GM12878 (cell line): ENCODE measurements at regions not wholly inside any gene's neighbourhood (a gene's known extent, or its start where the extent isn't known, plus 50 kb on each side); places are given as distances from the start of the nearest gene placed in this dataset.

Source experiments
- ATAC-seq: fragments of 200-7000 bp; cut with Tn5 transposase; 3 replicates; pipeline ENCODE4 v1.9.1; 2020; ENCODE audit warnings: mild to moderate bottlenecking, moderate library complexity
- BruUV-seq: library from RNA; stranded (reverse); fragments of 400-500 nt; replicated peaks from 2 replicates; lab custom pipeline; 2021; lab: Mats Ljungman, UMichigan
- CTCF ChIA-PET: fragments of 300-600 bp; sonication (Branson Sonifier 250); formaldehyde crosslinking; extraction: SDS; loops from one replicate; lab custom pipeline; 2021; ENCODE audit warnings: inconsistent platforms; lab: Yijun Ruan, JAX
- POLR2A ChIA-PET: fragments of 350-600 bp; formaldehyde crosslinking; extraction: SDS; loops from one replicate; lab custom pipeline; 2021; ENCODE audit warnings: inconsistent platforms; lab: Charles Lee
- RAD21 ChIA-PET: fragments of 300-600 bp; sonication (Branson Sonifier 250); formaldehyde crosslinking; loops from one replicate; lab custom pipeline; 2023; ENCODE audit warnings: antibody characterized with exemption; ENCODE audit not compliant: unreplicated experiment; lab: Charles Lee
- SMC1A ChIA-PET: fragments of 300-600 bp; sonication (Branson Sonifier 250); formaldehyde crosslinking; loops from one replicate; lab custom pipeline; 2023; ENCODE audit not compliant: unreplicated experiment, uncharacterized antibody; lab: Charles Lee
- DNase-seq: peaks from one replicate; pipeline ENCODE4 v3.0.0-alpha.2; 2011; ENCODE audit warnings: low read depth, low spot score
- FAIRE-seq: peaks from 3 replicates; lab custom pipeline; 2011; peaks lifted over from hg19 to GRCh38; lab: Jason Lieb, UNC
- H2AFZ ChIP-seq: 2 replicates; pipeline ENCODE4 v1.6.0; 2011; ENCODE audit warnings: low read depth, low read length, control low read depth; ENCODE audit not compliant: control insufficient read depth
- H3K27ac ChIP-seq: 2 replicates; pipeline ENCODE4 v1.5.1; 2011; ENCODE audit warnings: control low read depth; ENCODE audit not compliant: control insufficient read depth, insufficient read depth
- H3K27me3 ChIP-seq, 2 experiments: replicated peaks in 1 of 2; 2 replicates each; pipeline versions ENCODE4 v1.6.0 to v1.6.1; 2011; ENCODE audit warnings: low read length in 1 of 2; ENCODE audit not compliant: control insufficient read depth in 2 of 2, insufficient read depth in 2 of 2
- H3K36me3 ChIP-seq, 2 experiments: 2 replicates each; pipeline ENCODE4 v1.5.1; 2011; ENCODE audit warnings: low read length in 1 of 2; ENCODE audit not compliant: control insufficient read depth in 2 of 2, insufficient read depth in 2 of 2
- H3K4me1 ChIP-seq: 2 replicates; pipeline ENCODE4 v1.6.1; 2011; ENCODE audit warnings: mild to moderate bottlenecking, low read length, moderate library complexity, mixed read lengths; ENCODE audit not compliant: control insufficient read depth, insufficient read depth
- H3K4me2 ChIP-seq: 2 replicates; pipeline ENCODE4 v1.6.0; 2011; ENCODE audit warnings: control low read depth; ENCODE audit not compliant: control insufficient read depth, insufficient read depth
- H3K4me3 ChIP-seq: fragments of 200-600 bp; sonication (generic); 2 replicates; pipeline ENCODE4 v1.5.1; 2016
- H3K79me2 ChIP-seq: 2 replicates; pipeline ENCODE4 v1.6.0; 2011; ENCODE audit warnings: low read length; ENCODE audit not compliant: control insufficient read depth, insufficient read depth
- H3K9ac ChIP-seq: 2 replicates; pipeline ENCODE4 v1.8.0; 2011; ENCODE audit warnings: low read length, control low read depth, mixed read lengths; ENCODE audit not compliant: control insufficient read depth, insufficient read depth
- H3K9me3 ChIP-seq: replicated peaks from 3 replicates; pipeline ENCODE4 v1.5.1; 2011; ENCODE audit warnings: mild to moderate bottlenecking, low read length; ENCODE audit not compliant: control insufficient read depth, insufficient read depth
- H4K20me1 ChIP-seq: 2 replicates; pipeline ENCODE4 v1.6.0; 2011; ENCODE audit not compliant: control insufficient read depth, insufficient read depth
- ELK1 ChIP-seq: IDR thresholded peaks from 2 replicates; pipeline ENCODE4 v1.6.1; 2012; ENCODE audit warnings: low read depth, low read length, improper control_type of control experiment
- ESRRA ChIP-seq: IDR thresholded peaks from 2 replicates; pipeline ENCODE4 v1.6.1; 2012; ENCODE audit warnings: mild to moderate bottlenecking, low read length, improper control_type of control experiment
- KAT2A ChIP-seq: conservative IDR thresholded peaks from 2 replicates; pipeline ENCODE4 v1.6.1; 2011; ENCODE audit warnings: low read depth, low read length; ENCODE audit not compliant: control insufficient read depth
- NFXL1 ChIP-seq: fragments of 450-650 bp; IDR thresholded peaks from 2 replicates; pipeline ENCODE4 v1.6.1; 2017; ENCODE audit warnings: antibody characterized with exemption, mild to moderate bottlenecking, borderline replicate concordance
- SMAD5 ChIP-seq: IDR thresholded peaks from 2 replicates; pipeline ENCODE4 v1.6.1; 2016; ENCODE audit warnings: antibody characterized with exemption, low read depth
- SP1 ChIP-seq: IDR thresholded peaks from one replicate; pipeline ENCODE4 v1.6.1; 2011; ENCODE audit warnings: low read depth, low read length
- SREBF1 ChIP-seq: IDR thresholded peaks from 2 replicates; pipeline ENCODE4 v1.6.1; 2012; ENCODE audit warnings: mild to moderate bottlenecking, low read length
- SREBF2 ChIP-seq: IDR thresholded peaks from 2 replicates; pipeline ENCODE4 v1.6.1; 2012; ENCODE audit warnings: mild to moderate bottlenecking, low read length
- SUPT20H ChIP-seq: IDR thresholded peaks from 2 replicates; pipeline ENCODE4 v1.6.1; 2011; ENCODE audit warnings: low read depth, mild to moderate bottlenecking, low read length, moderate library complexity, borderline replicate concordance; ENCODE audit not compliant: control insufficient read depth
- SUZ12 ChIP-seq: fragments of 200-600 bp; sonication (generic); IDR thresholded peaks from one replicate; pipeline ENCODE4 v1.6.1; 2018; ENCODE audit warnings: antibody characterized with exemption, mild to moderate bottlenecking; ENCODE audit not compliant: unreplicated experiment
- TCF3 ChIP-seq: IDR thresholded peaks from 2 replicates; pipeline ENCODE4 v1.6.1; 2012; ENCODE audit warnings: low read depth, mild to moderate bottlenecking, low read length, borderline replicate concordance; ENCODE audit not compliant: insufficient read depth
- ZNF592 ChIP-seq: fragments of 450-650 bp; IDR thresholded peaks from 2 replicates; pipeline ENCODE4 v1.6.1; 2017; ENCODE audit warnings: mild to moderate bottlenecking, moderate library complexity
- WGBS: methylation state at CpG from one replicate; pipeline ENCODE4 v1.1.6; 2016; ENCODE audit warnings: low lambda C conversion rate; ENCODE audit not compliant: insufficient replicate concordance, insufficient coverage; ENCODE audit errors: missing lambda C conversion rate; 5-methylcytosine and 5-hydroxymethylcytosine counted together
- in situ Hi-C: fragments of 300-500 bp; cut with MboI; formaldehyde crosslinking; loops from 9 replicates; pipeline ENCODE4 v1.14.3; 2018; ENCODE audit warnings: mixed read lengths
- intact Hi-C: fragments of 100-400 bp; cut with micrococcal nuclease; formaldehyde crosslinking; loops from one replicate; pipeline ENCODE4 v1.14.2; 2022; ENCODE audit not compliant: unreplicated experiment

- Histone ChIP-seq H3K27me3 (no peaks in the 10 kb centered on the region), H3K36me3 (no peaks in the 10 kb centered on the region), H3K79me2 (no peaks in the 10 kb centered on the region), H2AFZ (no peak overlapping the region), H3K9ac (no peak overlapping the region), H3K4me3 (no peak overlapping the region), H3K27ac (no peak overlapping the region), H3K4me2 (no peak overlapping the region), H3K9me3 (no peaks in the 10 kb centered on the region; the same call in 2 of the 3 replicates), H4K20me1 (no peaks in the 10 kb centered on the region), H3K4me1 (no peaks in the 10 kb centered on the region)
- ChIA-PET SMC1A (no interaction called here), CTCF (no interaction called here), POLR2A (no interaction called here), RAD21 (no interaction called here)
- in situ Hi-C loops (no loop called here), intact Hi-C loops (no loop called here)
- no TSS peak for BruUV-seq
- ATAC-seq, result no peak
- WGBS, result 78% methylated on average over 28 of the region's 28 CpGs
- TF ChIP-seq SP1 (no peak), SUPT20H (no peak), SREBF2 (no peak), SUZ12 (no peak), ELK1 (no peak), SMAD5 (no peak)
- no peak for FAIRE-seq
- DNase-seq, result no peak
Observed at GRCh38 chr12:38157933-38158401, 158.6 kb upstream of the ALG10B start.

- Histone ChIP-seq H3K79me2 (no peaks in the 10 kb centered on the region), H3K4me2 (no peak overlapping the region), H3K9ac (no peak overlapping the region), H2AFZ (no peak overlapping the region), H4K20me1 (no peaks in the 10 kb centered on the region), H3K27ac (no peak overlapping the region), H3K27me3 (no peaks in the 10 kb centered on the region), H3K36me3 (no peaks in the 10 kb centered on the region), H3K4me1 (no peaks in the 10 kb centered on the region), H3K9me3 (no peaks in the 10 kb centered on the region; the same call in 2 of the 3 replicates), H3K4me3 (no peak overlapping the region)
- ChIA-PET SMC1A (no interaction called here), POLR2A (no interaction called here), CTCF (no interaction called here), RAD21 (no interaction called here)
- intact Hi-C loops (no loop called here), in situ Hi-C loops (no loop called here)
- no TSS peak for BruUV-seq
- 72% methylated on average over 31 of the region's 32 CpGs for WGBS
- ATAC-seq (no peak), DNase-seq (no peak), FAIRE-seq (no peak)
- TF ChIP-seq TCF3 (no peak), KAT2A (no peak), ZNF592 (no peak), SREBF1 (no peak), NFXL1 (no peak), ESRRA (no peak)
Observed at GRCh38 chr12:38158428-38159091, 158.0 kb upstream of the ALG10B start.
